Esophagus mucosa (tissue), 1 donor: ENCODE measurements at regions not wholly inside any gene's neighbourhood (a gene's known extent, or its start where the extent isn't known, plus 50 kb on each side); places are given as distances from the start of the nearest gene placed in this dataset.

Source experiments
- ATAC-seq: fragments of 200-7000 bp; cut with Tn5 transposase; one replicate; pipeline ENCODE4 v1.9.1; 2020
- donor health status: DM: yes; HTN: yes; CAD: no.

DNA sequence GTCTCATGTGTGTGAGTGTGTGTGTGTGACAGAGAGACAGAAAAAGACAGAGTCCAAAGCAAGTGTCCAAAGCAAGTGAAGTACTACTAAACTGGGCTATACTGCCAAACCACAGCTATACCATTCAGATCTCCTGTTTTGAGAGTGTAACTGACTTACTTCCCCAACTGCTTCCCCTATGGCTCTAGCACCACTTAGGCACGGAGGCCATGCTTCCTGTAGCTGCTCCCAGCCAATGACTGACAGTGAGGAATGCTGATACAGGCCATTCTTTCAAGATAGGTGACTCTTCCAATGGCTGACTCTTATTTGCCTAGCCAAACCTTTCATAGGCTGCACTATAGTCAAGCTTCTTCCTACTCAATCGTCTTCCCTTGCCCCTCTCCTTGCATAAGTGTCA lies 393.2 kb downstream of the BCAT1 start:
- ATAC-seq, result no peak

DNA sequence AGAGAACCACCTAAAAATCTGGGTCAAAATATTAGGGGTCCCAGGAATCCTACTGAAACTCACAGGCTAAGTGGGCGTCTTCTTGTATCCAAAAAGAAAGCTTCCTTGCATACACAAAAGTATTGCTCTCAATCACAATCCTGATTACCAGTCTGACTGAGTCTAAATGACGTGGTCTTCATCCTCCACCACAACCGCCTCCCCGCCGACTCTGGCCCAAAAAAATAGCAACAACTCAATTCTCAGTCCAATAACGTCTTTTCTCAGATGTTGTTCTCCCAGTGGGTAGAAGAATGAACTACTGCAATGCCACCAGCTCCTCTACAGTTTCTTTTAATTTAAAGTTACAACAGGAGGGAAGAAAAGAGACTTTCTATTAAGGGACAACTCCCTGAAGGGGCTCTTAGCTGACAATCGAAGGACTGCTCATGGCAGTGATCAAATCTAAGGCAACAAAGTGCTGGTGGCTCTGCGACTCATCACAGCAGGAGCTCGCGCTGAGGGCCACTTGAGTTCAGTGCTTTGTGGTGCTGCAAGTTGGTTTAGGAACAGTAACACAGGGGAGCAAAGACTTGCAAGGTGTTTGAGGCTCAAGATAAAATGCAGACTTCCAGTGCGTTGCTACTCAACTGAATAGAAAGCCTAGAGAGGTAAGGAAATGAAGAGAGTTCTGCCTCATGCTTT lies 394.1 kb downstream of the BCAT1 start:
- no peak for ATAC-seq

DNA sequence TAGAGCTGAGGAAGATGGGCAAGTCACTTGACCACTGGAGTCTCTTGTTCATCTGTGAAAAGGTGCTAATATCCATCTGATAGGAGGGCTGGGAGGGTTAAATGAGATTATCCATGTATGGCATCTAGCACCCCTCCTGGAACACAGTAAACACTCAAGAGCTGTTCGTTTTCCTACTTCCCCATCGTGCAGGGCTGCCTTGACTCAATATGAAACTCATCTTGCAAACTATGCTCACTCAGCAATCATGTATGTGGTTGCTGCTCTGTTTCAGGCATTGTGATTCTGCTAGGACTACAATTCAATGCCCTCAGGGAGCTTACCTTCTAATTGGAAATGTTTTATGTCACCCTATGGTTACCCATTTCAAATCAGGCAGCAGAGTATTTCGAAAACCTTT lies 395.6 kb downstream of the BCAT1 start:
- no peak for ATAC-seq

DNA sequence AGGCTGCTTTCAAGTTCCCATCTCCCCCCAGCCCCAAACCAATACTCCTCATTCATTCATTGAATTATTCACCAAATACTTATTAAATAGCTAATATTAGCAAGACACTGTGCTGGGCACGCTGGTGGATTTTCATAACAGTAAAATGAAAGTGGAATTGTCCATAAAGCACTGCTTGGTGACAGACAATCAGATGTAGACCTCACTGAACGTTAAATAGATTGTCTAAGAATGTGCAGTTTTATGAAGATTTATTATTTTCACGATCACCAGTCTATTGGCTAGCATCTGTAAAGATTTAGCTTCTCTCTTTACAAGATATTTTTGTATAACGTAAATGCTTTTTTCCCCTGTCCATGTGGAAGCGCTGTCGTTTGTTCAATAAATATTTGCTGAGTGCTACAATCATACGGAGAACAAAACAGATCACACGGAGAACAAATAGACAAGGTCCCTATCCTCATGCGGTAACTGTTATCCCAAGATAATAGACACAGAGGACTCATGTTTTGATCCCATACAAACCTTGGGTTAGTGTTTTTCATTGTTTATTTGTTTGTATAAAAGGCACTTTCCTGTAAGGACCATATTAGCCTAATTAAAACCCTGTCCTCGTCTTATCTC lies 397.6 kb downstream of the BCAT1 start:
- no peak for ATAC-seq

DNA sequence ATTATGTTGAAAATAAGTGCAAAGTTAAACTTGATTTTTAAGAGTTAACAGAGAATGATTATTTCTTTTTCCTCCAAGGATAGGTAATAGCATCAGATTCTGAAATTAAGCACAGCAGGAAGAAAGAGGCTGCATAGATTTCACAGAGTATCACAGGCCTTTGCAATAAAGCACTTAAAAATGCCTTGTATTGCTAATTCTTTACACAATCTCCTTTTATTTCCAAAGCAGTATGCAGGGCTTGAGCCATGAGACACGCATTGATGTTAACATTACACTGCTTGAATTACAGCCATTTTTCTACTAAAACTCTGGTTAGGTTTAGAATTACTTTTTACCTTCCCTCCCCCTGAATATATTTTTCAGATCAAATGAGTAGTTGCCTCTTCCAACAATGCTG lies 398.3 kb downstream of the BCAT1 start:
- ATAC-seq, result no peak

DNA sequence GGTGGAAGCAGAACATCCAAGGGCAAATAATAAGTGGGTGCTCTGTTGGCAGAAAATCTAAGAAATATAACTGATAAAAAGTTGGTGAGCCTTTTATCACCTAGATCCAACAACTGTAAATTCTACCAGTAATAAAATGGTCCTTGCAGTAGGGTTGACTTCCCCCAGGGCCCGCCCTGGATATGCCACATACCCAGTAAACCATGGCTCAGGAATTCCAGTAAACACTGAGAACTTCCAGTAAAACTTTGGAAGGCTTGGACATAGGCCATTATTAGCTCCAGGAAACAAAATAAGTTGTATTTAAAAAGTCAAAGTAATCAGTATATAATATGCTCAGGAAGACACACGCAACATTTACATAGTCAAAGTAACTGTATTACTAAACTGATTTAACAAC lies 402.2 kb downstream of the BCAT1 start:
- ATAC-seq, result no peak

DNA sequence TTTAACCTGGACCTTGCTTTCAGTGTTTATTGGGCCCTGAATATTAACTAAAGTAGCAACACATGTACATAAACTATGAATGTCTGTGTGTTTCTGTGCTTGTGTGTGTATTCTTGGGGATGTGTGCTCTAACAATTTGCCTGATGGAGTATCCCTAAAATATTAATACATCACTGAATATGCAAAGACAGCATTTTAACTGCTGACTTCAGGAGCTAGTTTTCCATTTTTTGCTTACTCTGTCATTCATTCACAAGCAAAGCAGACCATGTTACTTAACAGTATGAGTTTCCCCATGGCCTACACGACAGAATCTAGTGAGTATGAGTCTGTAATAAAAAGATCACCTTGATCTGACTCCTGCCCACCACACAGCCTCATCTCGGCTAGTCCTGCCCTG lies 402.8 kb downstream of the BCAT1 start:
- no peak for ATAC-seq

DNA sequence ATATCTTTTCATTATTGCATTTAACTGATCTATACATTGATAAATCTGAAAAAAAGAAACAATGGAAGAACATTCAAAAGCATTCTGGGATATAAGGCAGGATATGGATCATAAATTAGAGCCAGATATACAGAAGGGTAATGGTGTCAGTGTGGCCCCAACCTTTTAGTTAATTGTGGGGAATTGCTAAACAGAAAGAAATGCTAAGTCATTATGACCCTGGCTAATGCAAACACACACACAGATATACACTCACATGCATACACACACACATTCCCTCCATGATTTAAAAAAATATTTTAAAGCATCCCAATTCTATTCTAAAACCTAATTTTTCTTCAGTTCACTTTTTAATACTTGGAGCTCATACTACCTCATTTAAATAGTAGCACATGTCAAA lies 404.5 kb downstream of the BCAT1 start:
- no peak for ATAC-seq

DNA sequence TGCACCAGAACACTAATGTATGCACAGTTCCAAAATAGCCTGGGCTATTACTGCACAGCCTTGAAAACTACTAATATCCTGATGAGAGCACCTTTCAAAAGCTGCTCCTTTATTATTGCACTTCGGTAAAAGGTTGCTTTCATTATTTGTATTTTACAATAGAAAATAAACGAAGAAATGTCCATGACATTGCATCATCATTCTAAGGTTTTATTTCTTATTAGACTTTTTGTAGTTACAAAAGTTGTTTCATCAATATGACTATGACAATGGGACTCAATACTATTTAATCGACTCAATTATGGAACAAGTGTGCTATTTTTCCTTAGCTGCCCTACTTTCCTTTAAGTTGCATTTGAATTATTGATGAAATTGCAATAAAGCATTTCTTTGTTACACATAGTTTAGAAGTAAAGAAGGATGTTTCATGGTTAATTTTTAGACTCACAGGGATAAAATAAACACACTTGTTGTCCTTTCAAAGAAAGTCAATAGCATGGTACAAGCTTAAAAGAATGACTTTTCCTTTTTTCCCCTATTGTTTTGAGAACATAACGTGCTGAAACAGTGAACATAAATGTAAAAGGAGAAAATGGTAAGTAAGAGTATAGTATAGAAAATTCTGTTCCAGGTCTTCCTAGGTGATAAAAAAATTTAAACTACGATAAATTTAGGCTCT lies 407.6 kb downstream of the BCAT1 start:
- ATAC-seq, result no peak

DNA sequence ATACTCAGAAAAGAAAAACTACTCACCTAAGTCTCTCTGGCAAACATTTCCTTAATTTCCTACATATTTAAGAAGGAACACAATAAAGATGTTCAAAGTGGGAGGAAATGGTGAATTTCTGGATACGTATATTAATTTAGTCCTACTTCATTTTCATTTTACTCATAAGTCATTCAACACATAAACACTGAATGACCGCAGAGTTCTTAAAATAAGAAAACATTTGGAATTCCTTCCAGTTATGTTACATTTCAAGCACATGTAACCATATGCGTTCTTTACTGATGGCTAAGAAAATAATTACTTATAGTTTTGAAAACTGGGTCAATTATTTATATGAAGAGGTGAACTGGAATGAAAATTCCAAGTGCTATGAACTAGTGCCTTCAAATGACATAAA lies 409.3 kb downstream of the BCAT1 start:
- no peak for ATAC-seq

DNA sequence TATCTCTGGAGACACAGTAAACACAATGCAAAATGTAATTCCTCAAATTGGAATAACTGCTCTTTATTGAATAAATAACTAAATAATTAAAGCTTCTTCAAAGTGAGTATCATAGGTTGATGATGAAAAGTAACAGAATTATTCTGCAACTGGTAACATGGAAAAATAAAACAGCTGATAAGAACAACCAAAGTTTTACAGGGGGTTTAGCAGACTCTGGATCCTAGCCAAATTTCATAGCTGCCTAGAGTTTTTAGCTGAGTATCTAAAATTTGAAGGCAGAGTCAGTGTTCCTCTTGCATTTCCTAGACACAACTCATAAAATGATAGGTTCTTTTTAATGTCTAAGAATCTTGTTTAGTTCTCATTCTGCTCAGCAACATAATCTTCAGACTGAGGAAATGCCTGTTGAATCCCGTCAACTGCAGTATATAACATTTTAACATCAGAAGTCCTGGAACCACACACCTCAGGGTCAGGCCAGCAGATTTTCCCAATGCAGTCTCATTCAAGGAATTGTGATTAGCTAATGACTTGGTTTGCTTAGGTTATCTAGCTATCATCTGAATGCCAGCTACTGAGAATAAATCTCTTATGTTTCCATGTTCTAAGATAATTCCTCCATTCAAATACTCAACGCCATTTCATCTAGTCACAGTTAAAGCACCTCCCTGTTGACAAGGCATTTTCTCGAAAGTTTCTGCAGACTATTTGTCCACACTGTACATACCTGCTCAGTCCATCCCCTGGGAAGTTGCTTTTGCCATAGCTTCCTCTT lies 411.6 kb downstream of the BCAT1 start:
- ATAC-seq, result no peak

DNA sequence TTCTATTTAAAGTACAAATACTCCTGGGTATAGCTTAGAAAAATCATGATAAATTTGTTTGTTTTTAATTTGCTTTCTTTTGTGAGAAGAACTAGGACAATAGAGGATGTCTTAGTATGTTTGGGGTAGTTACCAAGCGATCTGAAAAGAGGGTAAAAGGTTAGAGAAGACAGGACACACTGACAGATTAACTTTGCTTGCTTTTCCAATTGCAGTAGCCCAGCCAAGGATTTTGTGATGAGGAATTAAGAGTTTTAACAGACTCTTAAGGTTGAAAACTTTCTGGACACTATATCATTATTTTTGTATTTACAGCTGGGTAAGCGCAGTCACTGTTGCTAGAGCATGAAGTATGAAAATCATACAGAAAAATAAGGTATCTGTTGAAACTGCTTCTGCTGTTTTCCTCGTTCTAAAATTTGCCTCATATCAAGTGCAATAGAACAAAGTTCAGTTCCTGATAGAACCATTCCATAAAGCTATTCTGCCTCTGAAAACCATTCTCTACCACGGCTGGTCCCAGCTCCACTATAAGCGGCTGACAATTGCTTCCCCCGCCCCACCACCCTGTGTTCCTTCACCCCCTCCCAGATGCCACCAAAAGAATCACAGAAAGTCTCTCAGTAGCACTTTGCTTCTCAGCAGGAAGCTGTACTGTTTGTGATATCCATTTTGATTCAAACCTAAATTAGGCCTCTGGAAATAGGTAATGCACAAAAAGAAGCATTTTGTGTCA lies 413.4 kb downstream of the BCAT1 start:
- ATAC-seq, result no peak

DNA sequence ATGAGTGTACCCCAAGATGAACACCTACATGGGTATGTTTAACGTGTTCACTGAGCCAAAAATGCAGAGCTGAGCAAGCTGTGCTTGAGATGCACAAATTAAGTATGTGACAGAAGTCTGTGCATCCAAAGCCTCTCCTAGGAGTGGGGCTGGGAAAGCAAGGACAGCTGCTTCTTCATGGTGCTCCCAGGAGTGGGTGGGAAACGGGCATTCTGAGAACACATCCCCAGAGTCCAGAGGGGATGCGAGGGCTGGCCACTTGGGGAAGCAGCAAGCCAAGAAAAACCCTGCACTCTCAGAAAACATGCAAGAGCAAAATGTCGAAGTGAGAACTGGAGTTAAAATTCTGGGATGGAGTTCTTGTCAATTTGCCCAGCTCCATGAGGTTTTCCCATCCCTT lies 414.3 kb downstream of the BCAT1 start:
- ATAC-seq, result no peak

DNA sequence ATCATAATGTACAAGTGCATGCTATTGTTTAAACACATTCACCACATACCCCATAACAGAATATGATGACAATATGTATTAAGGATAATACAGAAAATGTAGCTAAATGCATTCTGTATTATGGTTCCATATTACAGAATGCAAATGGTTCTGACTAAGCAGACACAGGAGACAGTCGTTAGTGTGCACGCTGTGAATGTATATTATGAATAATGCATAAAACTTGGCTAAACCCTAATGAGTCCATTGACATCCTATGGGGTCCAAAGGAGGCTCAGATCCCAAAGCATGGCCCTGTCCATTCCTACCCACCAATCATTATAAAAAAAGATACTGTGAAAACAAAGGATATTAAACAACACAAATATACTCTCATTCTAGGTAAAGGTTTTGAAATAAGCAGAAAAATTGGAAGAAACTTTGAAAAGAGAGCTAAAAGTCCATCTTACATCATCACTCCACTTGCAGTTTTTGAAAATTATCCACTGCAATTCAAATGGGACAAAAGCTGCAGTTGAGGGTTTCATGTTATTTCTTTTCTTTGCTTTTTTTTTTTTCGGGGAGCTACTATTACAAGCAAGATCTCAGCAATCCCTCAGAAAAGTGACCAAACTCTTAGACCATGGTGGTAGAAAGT lies 415.1 kb downstream of the BCAT1 start:
- ATAC-seq, result no peak

DNA sequence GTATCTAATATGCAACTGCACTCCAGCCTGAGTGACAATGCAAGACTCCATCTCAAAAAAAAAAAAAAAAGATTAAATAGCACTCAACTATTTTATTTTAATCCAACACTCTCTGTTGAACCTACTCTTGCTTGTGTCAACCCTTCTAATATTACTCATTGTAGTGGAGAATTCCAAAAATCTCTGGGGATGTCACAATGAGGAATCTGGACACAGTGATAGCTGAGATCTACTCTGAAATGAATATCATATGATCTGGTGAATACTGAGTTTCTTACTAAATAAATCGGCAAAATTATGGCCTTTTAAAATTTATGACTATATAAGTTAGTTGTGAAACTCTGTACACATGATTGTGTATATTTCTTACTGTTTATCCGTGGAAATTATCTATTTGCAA lies 418.2 kb downstream of the BCAT1 start:
- no peak for ATAC-seq

DNA sequence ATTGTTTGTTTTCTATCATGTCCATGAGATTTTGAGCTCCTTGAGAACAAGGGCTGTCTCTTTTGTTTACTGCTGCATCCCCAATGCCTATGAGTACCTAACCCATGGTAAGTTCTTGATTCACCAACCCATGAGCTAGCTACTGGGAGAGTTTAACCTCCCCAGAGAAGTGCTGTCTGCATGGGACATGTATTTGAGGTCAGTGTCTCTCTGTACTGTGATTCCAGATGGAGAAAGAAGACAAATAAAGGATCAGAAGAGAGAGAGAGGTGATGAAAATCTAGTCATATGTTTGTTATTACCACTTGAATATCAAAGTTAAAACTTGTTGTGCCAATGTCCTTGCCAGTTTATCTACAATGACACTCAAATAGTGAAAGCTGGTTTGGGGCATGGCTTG lies 421.8 kb downstream of the BCAT1 start:
- no peak for ATAC-seq

DNA sequence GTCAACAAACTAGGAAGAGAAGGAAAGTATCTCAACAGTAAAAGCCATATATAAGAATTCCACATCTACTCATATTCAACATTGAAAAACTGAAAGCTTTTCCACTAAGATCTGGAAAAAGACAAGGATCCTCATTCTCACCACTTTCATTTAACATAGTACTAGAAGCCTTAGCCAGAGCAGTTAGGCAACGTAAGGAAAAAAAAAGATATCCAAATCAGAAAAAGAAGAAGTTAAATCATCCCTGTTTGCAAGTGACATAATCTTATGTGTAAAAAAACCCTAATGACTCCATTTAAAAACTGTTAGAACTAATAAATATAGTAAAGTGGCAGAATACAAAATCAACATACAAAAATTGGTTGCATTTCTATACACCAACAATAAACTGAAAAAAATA lies 426.2 kb downstream of the BCAT1 start:
- no peak for ATAC-seq

DNA sequence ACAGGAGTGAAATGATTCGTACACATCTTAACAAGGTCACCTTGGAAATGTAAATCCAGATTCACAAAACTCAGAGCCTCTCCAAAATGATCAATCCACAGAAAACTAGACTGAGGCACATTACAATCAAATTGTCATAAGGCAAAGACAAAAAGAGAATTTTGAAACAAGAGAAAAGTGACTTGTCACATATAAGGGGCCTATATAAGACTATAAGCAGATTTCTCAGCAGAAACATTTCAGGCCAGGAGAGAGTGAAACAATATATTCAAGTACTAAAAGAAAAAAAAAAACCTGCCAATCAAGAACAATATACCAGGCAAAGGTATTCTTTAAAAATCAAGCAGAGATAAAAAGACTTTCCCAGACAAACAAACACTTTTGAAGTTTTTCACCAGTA lies 429.1 kb downstream of the BCAT1 start:
- no peak for ATAC-seq

DNA sequence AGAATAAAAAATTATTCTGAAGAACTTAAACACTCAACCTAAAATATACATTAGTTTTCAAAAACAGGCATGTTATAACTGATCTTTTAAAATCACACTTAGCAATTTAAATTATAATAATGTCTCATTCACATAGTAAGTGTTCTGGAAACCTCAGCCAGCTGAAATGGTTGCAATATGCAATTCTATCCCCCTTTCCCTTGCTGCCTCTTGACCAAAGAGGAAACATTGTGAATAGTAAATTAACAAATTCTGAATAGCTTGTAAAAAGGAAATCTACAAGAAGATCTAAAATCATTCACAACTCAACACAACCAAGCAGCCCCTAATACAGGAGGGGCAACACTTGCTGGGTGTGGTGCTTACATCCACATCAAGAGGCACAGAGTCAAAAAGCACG lies 431.9 kb downstream of the BCAT1 start:
- no peak for ATAC-seq

DNA sequence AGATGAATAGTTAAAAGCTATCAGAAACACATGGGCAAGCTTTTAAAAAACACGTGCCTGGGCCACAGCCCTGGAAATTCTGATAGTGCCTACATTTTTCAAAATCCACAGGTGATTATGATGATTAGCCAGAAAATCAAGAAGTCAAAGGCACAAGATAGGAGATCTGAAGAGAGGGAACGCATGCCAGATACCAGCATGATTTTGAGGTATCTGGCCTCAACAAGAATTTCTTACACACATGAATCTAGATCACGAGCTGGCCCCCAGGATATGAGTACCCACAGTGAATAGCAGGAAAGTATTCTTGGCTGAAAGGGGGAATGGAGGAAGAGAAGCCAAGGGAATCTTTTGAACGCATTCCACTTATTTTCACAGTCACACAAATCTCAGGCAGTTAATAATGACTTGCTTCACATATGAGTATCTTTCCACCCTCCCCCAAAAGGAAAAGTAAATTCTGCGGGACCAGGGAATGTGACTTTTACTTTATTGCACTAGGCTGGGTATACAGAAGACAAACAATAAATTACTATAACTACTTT lies 438.2 kb downstream of the BCAT1 start:
- ATAC-seq, result no peak

DNA sequence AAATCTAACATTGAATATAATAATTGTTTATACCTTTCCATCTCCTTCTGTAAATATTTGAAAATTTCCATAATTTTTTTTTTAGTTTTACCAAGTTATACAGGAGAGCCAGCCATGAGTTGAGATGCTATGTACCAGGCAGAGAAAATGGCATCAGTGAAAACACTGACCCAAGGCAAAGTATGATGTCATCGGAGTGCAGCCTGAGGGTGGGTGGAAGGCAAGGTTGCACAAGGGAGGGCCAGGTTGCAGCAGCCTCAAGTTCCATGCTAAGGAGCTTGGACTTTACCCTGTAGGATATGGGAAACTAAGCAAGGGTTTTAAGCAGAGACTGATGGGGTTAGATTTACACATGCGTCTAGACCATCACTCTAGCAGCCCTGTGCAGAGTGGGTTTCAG lies 441.1 kb downstream of the BCAT1 start:
- no peak for ATAC-seq
